ENCODE measurements at regions not wholly inside any gene's neighbourhood (a gene's known extent, or its start where the extent isn't known, plus 50 kb on each side); places are given as distances from the start of the nearest gene placed in this dataset.

DNA sequence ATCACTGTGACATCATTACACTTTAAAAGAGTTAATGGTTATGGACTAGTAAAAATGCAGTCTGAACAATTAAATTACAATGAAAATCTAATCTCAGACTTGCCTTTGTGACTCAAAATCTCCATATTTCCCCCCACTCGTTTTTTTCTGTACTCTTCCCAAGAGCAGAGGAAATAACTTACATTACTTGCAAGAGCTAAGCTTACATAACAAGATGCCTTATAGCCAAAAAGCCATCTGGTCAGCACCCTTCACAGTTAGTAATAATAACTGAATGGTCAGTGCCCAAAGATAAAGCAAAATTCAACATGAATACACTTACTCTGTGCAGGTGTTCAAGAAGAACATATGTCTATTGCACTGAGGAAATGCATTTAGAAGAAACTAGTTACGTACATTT, 1381.5 kb upstream of the CELF2 start:
- TF ChIP-seq EZH2 (IDR thresholded peaks at IDR 0.05; ENCODE audit: borderline replicate concordance, low read length) (no peak), CTCF (conservative IDR thresholded peaks at IDR 0.05 in 1 of 2, IDR thresholded peaks at IDR 0.05 in 1 of 2; ENCODE audit: extremely low read depth in 1 of 2, insufficient read depth in 1 of 2, low read depth in 1 of 2, low read length in 2 of 2) (no peak)

Measured in mammary epithelial cell (primary cell).